GM23338 (cell line): ENCODE measurements at regions not wholly inside any gene's neighbourhood (a gene's known extent, or its start where the extent isn't known, plus 50 kb on each side); places are given as distances from the start of the nearest gene placed in this dataset.

ENCODE experiments used
- CREB1 ChIP-seq: fragments of 250-450 bp; sonication (Bioruptor Pico); IDR thresholded peaks from 2 replicates; pipeline ENCODE4 v1.5.0; 2020; ENCODE audit warnings: low read depth, mild to moderate bottlenecking, moderate library complexity
- CTCF ChIP-seq, 2 experiments: fragments of 200-600 bp in 1 of 2; sonication (generic) in 1 of 2; conservative IDR thresholded peaks; 2 replicates each; pipeline versions ENCODE4 v1.5.1 to v1.6.1; 2016 to 2017; ENCODE audit warnings: antibody characterized with exemption in 2 of 2, low read depth in 2 of 2, mild to moderate bottlenecking in 2 of 2, moderate library complexity in 1 of 2
- ETS1 ChIP-seq: IDR thresholded peaks from 2 replicates; pipeline ENCODE4 v1.6.1; 2016; ENCODE audit warnings: antibody characterized with exemption
- EZH2 ChIP-seq: fragments of 200-600 bp; sonication (generic); IDR thresholded peaks from one replicate; pipeline ENCODE4 v1.8.0; 2017; ENCODE audit warnings: antibody characterized with exemption, mild to moderate bottlenecking, low read depth; ENCODE audit not compliant: unreplicated experiment
- EZH2phosphoT487 ChIP-seq: fragments of 200-600 bp; sonication (generic); IDR thresholded peaks from one replicate; pipeline ENCODE4 v1.8.1; 2018; ENCODE audit warnings: antibody characterized with exemption; ENCODE audit not compliant: unreplicated experiment
- JUNB ChIP-seq: IDR thresholded peaks from one replicate; pipeline ENCODE4 v1.6.1; 2016; ENCODE audit warnings: antibody characterized with exemption; ENCODE audit not compliant: unreplicated experiment
- POLR2AphosphoS5 ChIP-seq: IDR thresholded peaks from 2 replicates; pipeline ENCODE4 v1.6.1; 2016; ENCODE audit warnings: antibody characterized with exemption, low read depth
- REST ChIP-seq: IDR thresholded peaks from one replicate; pipeline ENCODE4 v1.6.1; 2018; ENCODE audit warnings: antibody characterized with exemption; ENCODE audit not compliant: unreplicated experiment
- STAT1 ChIP-seq: IDR thresholded peaks from one replicate; pipeline ENCODE4 v1.6.1; 2016; ENCODE audit warnings: antibody characterized with exemption; ENCODE audit not compliant: unreplicated experiment
- ZNF114 ChIP-seq: fragments of 250-450 bp; sonication (Bioruptor Pico); IDR thresholded peaks from 2 replicates; pipeline ENCODE4 v1.5.0; 2020; ENCODE audit warnings: mild to moderate bottlenecking, moderate library complexity
- ZNF331 ChIP-seq: fragments of 250-450 bp; sonication (Bioruptor Pico); IDR thresholded peaks from 2 replicates; pipeline ENCODE4 v1.5.0; 2020; ENCODE audit warnings: low read depth, mild to moderate bottlenecking, moderate library complexity

GRCh38 chrX:20432746-20433387, 166.2 kb upstream of the RPS6KA3 start:
- no peak for TF ChIP-seq CTCF (conservative IDR thresholded peaks at IDR 0.05; ENCODE audit: low read depth in 2 of 2)
- TF ChIP-seq POLR2AphosphoS5, result no peak
- no peak for TF ChIP-seq EZH2
- no peak for TF ChIP-seq REST
- TF ChIP-seq ZNF114 (CRISPR knock-in tag), result no peak
- TF ChIP-seq STAT1, result no peak
- no peak for TF ChIP-seq CREB1 (CRISPR knock-in tag)
- no peak for TF ChIP-seq EZH2phosphoT487
- TF ChIP-seq JUNB, result no peak
- TF ChIP-seq ZNF331 (CRISPR knock-in tag), result no peak
- no peak for TF ChIP-seq ETS1
